Astrocyte (in vitro differentiated cells and primary cell): ENCODE measurements at regions not wholly inside any gene's neighbourhood (a gene's known extent, or its start where the extent isn't known, plus 50 kb on each side); places are given as distances from the start of the nearest gene placed in this dataset.

Experiments
- EZH2 ChIP-seq: IDR thresholded peaks from 2 replicates; pipeline ENCODE4 v1.6.1; 2012; ENCODE audit warnings: mild to moderate bottlenecking, low read length, inconsistent platforms; ENCODE audit not compliant: insufficient read depth
- TF ChIP-seq, protein P1 (sequence below): IDR thresholded peaks from 2 replicates; pipeline ENCODE4 v1.5.1; 2011; ENCODE audit warnings: low read depth, mild to moderate bottlenecking, inconsistent platforms, low read length, moderate library complexity; ENCODE audit not compliant: insufficient read depth

- TF ChIP-seq, protein P1, sequence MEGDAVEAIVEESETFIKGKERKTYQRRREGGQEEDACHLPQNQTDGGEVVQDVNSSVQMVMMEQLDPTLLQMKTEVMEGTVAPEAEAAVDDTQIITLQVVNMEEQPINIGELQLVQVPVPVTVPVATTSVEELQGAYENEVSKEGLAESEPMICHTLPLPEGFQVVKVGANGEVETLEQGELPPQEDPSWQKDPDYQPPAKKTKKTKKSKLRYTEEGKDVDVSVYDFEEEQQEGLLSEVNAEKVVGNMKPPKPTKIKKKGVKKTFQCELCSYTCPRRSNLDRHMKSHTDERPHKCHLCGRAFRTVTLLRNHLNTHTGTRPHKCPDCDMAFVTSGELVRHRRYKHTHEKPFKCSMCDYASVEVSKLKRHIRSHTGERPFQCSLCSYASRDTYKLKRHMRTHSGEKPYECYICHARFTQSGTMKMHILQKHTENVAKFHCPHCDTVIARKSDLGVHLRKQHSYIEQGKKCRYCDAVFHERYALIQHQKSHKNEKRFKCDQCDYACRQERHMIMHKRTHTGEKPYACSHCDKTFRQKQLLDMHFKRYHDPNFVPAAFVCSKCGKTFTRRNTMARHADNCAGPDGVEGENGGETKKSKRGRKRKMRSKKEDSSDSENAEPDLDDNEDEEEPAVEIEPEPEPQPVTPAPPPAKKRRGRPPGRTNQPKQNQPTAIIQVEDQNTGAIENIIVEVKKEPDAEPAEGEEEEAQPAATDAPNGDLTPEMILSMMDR, result no peak
- no peak for TF ChIP-seq EZH2
These were observed 680.1 kb upstream of the CXADR start for GRCh38 chr21:16832791-16833190.
